ENCODE measurements at regions not wholly inside any gene's neighbourhood (a gene's known extent, or its start where the extent isn't known, plus 50 kb on each side); places are given as distances from the start of the nearest gene placed in this dataset.

- BruUV-seq (replicated peaks), result no TSS peak
- Histone ChIP-seq H3K9me1 (ENCODE audit: insufficient read depth, low read length) (no peaks in the 10 kb centered on the region), H3K79me1 (ENCODE audit: low read depth in 1 of 2, low read length in 2 of 2) (no peaks in the 10 kb centered on the region), H3K9ac (ENCODE audit: low read depth, low read length) (no peak overlapping the region), H3K14ac (replicated peaks; ENCODE audit: low read depth, low read length) (no peak overlapping the region), H3K9me3 (ENCODE audit: control insufficient read depth, insufficient read depth, low read length) (no peaks in the 10 kb centered on the region), H2BK120ac (ENCODE audit: low read depth, low read length) (no peak overlapping the region), H3K36me3 (ENCODE audit: control insufficient read depth, insufficient read depth, low read length) (no peaks in the 10 kb centered on the region), H2AK5ac (ENCODE audit: low read depth, low read length) (no peak overlapping the region), H3K27me3 (ENCODE audit: control insufficient read depth, insufficient read depth, low read length) (no peaks in the 10 kb centered on the region; the same call in 1 of the 2 replicates), H3K23ac (ENCODE audit: low read depth, low read length) (no peak overlapping the region), H4K8ac (ENCODE audit: low read depth in 2 of 2, low read length in 2 of 2) (no peak overlapping the region), H2BK20ac (ENCODE audit: low read depth, low read length) (no peak overlapping the region), H3K56ac (ENCODE audit: extremely low read depth, insufficient read depth, low read length) (no peak overlapping the region), H3K4me3 (ENCODE audit: insufficient read depth, low read depth, low read length) (no peak overlapping the region), H3K4me2 (ENCODE audit: low read depth, low read length) (no peak overlapping the region), H2BK15ac (ENCODE audit: low read depth, low read length) (no peak overlapping the region), H2BK5ac (ENCODE audit: low read depth, low read length, poor library complexity, severe bottlenecking) (no peak overlapping the region), H2AFZ (replicated peaks; ENCODE audit: low read length, poor library complexity) (no peak overlapping the region), H3K18ac (ENCODE audit: low read depth, low read length) (no peak overlapping the region; the same call in 1 of the 2 replicates), H2AK9ac (replicated peaks; ENCODE audit: low read depth, low read length, poor library complexity) (no peak overlapping the region), H4K5ac (ENCODE audit: low read depth, low read length) (no peak overlapping the region), H3K27ac (ENCODE audit: insufficient read depth, low read length) (no peak overlapping the region; the same call in 1 of the 2 replicates), H4K20me1 (ENCODE audit: insufficient read depth, low read length) (no peaks in the 10 kb centered on the region), H4K91ac (ENCODE audit: insufficient read depth, low read depth, low read length) (no peak overlapping the region), H3K4ac (ENCODE audit: low read depth, low read length) (no peak overlapping the region), H3K4me1 (ENCODE audit: control insufficient read depth, insufficient read depth, low read length) (peaks cover 2% of the 10 kb centered on the region; the same call in 1 of the 2 replicates)
- no CpG with 5 or more reads among the region's 7 CpGs for WGBS, 2 experiments (ENCODE audit: extremely low coverage in 2 of 2, insufficient read length in 1 of 2)
- in situ Hi-C loops (cut with MboI; ENCODE audit: low sequenced_read_pairs), result no loop called here
- DNase-seq, result no peak
- dilution Hi-C loops (cut with HindIII; ENCODE audit: low sequenced_read_pairs, unreplicated experiment), result no loop called here
- POLR2A ChIA-PET (ENCODE audit: unreplicated experiment), result no interaction called here
- ATAC-seq (ENCODE audit: low read depth), result peak; percentile 56; the same call in 1 of the 2 replicates
- TF ChIP-seq MAZ (IDR thresholded peaks at IDR 0.05; ENCODE audit: borderline replicate concordance, low read depth, low read length), result no peak
- no peak for TF ChIP-seq CEBPB (IDR thresholded peaks at IDR 0.05; ENCODE audit: low read depth, low read length)
- no peak for TF ChIP-seq MAFK (IDR thresholded peaks at IDR 0.05; ENCODE audit: low read depth, low read length)
- TF ChIP-seq CHD1 (IDR thresholded peaks at IDR 0.05; ENCODE audit: low read depth, low read length), result no peak
- intact Hi-C loops (cut with micrococcal nuclease), result no loop called here
- CTCF ChIA-PET, result no interaction called here
Observed at GRCh38 chr9:107940616-107941595, 451.3 kb upstream of the KLF4 start.
